ENCODE measurements at regions not wholly inside any gene's neighbourhood (a gene's known extent, or its start where the extent isn't known, plus 50 kb on each side); places are given as distances from the start of the nearest gene placed in this dataset.

DNA sequence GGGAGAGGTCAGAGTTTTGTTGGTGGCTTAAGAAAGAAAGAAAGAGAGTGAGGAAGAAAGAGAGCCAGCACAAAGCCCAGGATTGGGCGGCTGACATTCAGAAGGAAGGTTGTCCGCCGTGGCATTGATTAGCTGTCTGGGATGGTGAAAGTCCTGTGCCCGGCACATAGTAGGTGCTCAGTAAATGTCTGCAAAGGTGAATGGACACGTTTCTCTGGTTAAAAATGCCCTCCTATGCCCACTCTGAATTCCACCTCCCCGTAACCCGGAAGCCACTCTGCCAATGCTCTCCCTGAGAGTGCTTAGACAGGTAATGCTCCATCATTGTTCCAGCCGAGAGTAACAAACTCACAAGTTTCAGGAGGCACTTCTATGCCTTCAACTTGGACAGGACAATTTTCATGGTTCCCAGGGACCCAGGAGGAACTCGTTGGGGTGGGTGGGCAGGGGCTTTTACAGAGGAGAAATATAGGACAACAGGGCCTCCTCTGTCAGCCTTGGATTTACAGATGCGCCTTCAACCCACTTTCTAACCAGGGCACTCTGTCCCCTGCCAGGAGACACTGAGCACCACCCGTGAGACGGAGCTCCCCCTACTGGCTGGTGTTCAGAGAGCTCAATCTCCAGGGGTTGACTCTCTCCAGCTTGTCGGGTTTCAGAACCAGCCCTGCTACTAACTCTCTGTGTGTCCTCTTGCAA, 411.5 kb upstream of the ZMIZ1 start:
- no peak for TF ChIP-seq POLR2A (IDR thresholded peaks at IDR 0.05; ENCODE audit: borderline replicate concordance, extremely low read depth, insufficient read depth, insufficient read length)
- no peak for TF ChIP-seq ZNF274 (IDR thresholded peaks at IDR 0.05; ENCODE audit: low read depth, low read length)
- TF ChIP-seq, protein P1, sequence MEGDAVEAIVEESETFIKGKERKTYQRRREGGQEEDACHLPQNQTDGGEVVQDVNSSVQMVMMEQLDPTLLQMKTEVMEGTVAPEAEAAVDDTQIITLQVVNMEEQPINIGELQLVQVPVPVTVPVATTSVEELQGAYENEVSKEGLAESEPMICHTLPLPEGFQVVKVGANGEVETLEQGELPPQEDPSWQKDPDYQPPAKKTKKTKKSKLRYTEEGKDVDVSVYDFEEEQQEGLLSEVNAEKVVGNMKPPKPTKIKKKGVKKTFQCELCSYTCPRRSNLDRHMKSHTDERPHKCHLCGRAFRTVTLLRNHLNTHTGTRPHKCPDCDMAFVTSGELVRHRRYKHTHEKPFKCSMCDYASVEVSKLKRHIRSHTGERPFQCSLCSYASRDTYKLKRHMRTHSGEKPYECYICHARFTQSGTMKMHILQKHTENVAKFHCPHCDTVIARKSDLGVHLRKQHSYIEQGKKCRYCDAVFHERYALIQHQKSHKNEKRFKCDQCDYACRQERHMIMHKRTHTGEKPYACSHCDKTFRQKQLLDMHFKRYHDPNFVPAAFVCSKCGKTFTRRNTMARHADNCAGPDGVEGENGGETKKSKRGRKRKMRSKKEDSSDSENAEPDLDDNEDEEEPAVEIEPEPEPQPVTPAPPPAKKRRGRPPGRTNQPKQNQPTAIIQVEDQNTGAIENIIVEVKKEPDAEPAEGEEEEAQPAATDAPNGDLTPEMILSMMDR (IDR thresholded peaks at IDR 0.05 in 2 of 3, conservative IDR thresholded peaks at IDR 0.05 in 1 of 3; ENCODE audit: borderline replicate concordance in 1 of 3, insufficient read depth in 1 of 3, low read depth in 2 of 3, low read length in 2 of 3), result peak; percentile 55 to 92 (median 74); a peak in 5 of 6 replicates
- TF ChIP-seq EZH2phosphoT487 (IDR thresholded peaks at IDR 0.05; ENCODE audit: borderline replicate concordance), result no peak
- no peak for TF ChIP-seq EGR1 (IDR thresholded peaks at IDR 0.05; ENCODE audit: low read depth)
- no peak for TF ChIP-seq EZH2 (IDR thresholded peaks at IDR 0.05)

Data from HCT116 (cell line).